ENCODE measurements at regions not wholly inside any gene's neighbourhood (a gene's known extent, or its start where the extent isn't known, plus 50 kb on each side); places are given as distances from the start of the nearest gene placed in this dataset.

DNA sequence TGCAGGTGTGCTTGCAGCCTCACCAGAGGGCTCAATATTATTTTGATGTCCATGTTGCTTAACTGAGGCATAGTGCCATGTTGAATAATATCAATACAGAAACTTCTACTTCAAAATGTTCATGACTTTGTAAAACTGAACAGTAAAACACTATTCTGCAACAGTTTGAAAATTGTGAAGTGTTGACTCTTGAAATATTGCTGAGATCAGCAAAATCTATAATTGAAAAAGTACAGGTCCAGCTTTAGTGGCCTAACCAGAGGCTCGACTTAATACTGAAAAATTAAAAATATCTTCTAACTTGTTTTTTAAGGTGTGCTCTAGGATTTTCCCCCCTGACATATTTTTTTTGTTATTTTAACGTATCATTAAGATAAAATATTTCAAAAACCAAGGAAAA lies 1460.7 kb downstream of the EFNB2 start:
- TF ChIP-seq, protein P1, sequence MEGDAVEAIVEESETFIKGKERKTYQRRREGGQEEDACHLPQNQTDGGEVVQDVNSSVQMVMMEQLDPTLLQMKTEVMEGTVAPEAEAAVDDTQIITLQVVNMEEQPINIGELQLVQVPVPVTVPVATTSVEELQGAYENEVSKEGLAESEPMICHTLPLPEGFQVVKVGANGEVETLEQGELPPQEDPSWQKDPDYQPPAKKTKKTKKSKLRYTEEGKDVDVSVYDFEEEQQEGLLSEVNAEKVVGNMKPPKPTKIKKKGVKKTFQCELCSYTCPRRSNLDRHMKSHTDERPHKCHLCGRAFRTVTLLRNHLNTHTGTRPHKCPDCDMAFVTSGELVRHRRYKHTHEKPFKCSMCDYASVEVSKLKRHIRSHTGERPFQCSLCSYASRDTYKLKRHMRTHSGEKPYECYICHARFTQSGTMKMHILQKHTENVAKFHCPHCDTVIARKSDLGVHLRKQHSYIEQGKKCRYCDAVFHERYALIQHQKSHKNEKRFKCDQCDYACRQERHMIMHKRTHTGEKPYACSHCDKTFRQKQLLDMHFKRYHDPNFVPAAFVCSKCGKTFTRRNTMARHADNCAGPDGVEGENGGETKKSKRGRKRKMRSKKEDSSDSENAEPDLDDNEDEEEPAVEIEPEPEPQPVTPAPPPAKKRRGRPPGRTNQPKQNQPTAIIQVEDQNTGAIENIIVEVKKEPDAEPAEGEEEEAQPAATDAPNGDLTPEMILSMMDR (IDR thresholded peaks at IDR 0.05) = no peak
- TF ChIP-seq POLR2A (IDR thresholded peaks at IDR 0.05) = no peak
- intact Hi-C loops (cut with DNase I) = no loop called here
- no peak overlapping the region for H3K27ac ChIP-seq
- no peak for DNase-seq
- H3K9me3 ChIP-seq (replicated peaks in 1 of 3) = no peaks in the 10 kb centered on the region
- no peaks in the 10 kb centered on the region for H3K4me1 ChIP-seq (replicated peaks in 1 of 2)
- no peaks in the 10 kb centered on the region for H3K27me3 ChIP-seq
- H3K36me3 ChIP-seq (replicated peaks in 1 of 2) = no peaks in the 10 kb centered on the region
- WGBS, 4 donors = 81 to 88% (median 85%) methylated on average over 2 of the region's 2 CpGs
- no peak overlapping the region for H3K4me3 ChIP-seq

DNA sequence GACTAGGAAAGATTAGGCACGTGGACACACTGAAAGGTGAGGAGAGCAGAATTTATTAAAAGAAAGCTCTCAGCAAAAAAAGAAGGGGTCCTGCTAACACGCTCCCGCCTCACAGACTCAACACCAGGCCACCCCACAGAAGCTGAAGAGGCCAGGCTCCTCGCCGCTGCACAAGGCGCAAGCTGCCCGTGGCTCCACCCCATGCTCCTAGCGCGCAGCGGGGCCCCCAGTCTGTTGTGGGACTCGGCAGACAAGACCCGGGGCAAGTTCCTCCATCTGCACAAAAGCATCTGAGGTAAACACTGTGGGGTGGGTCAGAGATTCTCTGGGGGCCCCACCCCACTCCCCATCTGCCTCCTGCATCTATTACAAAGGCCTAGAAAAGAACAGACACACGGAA lies 1462.4 kb downstream of the EFNB2 start:
- Histone ChIP-seq H3K27ac (no peak overlapping the region), H3K4me3 (no peak overlapping the region), H3K4me1 (replicated peaks in 1 of 2) (no peaks in the 10 kb centered on the region), H3K36me3 (replicated peaks in 1 of 2) (no peaks in the 10 kb centered on the region), H3K27me3 (no peaks in the 10 kb centered on the region), H3K9me3 (replicated peaks in 1 of 3) (no peaks in the 10 kb centered on the region)
- no peak for DNase-seq
- intact Hi-C loops (cut with DNase I) = no loop called here
- no peak for TF ChIP-seq POLR2A (IDR thresholded peaks at IDR 0.05)
- TF ChIP-seq, protein P1 (IDR thresholded peaks at IDR 0.05) = no peak
- 94 to 97% (median 95%) methylated on average over 7 to 13 of the region's 13 CpGs for WGBS, 4 donors

DNA sequence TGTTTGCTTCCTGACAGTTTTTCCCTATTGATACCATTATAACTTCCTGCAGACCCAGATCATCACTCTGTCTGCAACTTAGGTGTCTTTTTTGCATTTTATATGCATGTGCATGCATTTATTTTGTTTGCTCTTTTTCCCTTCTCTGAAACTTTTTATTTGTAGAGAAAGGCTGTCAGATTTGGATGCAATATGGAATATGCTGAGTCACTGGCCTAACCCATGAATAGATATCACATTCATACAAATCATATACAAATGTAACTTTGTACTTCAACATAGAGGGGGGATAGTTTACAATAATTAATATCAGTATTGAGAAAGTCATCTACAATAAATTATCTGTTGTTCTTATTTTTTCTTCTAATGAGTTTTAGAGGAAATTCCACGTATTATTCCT lies 1465.0 kb downstream of the EFNB2 start:
- 84 to 93% (median 87%) methylated on average over 1 of the region's 1 CpG for WGBS, 4 donors
- H3K9me3 ChIP-seq (replicated peaks in 1 of 3) = no peaks in the 10 kb centered on the region
- H3K27me3 ChIP-seq = no peaks in the 10 kb centered on the region
- no peak for TF ChIP-seq POLR2A (IDR thresholded peaks at IDR 0.05)
- TF ChIP-seq, protein P1 (IDR thresholded peaks at IDR 0.05) = no peak
- DNase-seq = no peak
- H3K36me3 ChIP-seq (replicated peaks in 1 of 2) = no peaks in the 10 kb centered on the region
- no peak overlapping the region for H3K27ac ChIP-seq
- no peaks in the 10 kb centered on the region for H3K4me1 ChIP-seq (replicated peaks in 1 of 2)
- intact Hi-C loops (cut with DNase I) = no loop called here
- H3K4me3 ChIP-seq = no peak overlapping the region

DNA sequence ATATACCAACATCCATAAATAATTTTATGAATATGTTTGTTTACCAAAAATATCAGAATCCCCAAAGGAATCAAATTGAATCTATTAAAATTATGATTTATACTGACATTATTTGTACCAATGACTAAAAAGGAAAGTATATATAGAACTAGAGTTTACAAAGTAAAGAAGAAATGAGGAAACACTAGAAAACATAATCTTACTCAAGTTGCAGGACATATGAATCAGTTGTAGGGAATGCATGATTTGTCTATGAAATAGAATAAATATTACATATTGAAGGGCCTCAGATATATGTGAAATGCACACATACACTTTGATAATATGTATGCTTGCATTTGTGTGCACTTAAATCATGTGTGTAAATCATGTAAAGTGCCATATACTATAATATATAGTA lies 1466.4 kb downstream of the EFNB2 start:
- intact Hi-C loops (cut with DNase I) = no loop called here
- H3K4me1 ChIP-seq (replicated peaks in 1 of 2) = no peaks in the 10 kb centered on the region
- no peak for TF ChIP-seq POLR2A (IDR thresholded peaks at IDR 0.05)
- TF ChIP-seq, protein P1 (IDR thresholded peaks at IDR 0.05) = no peak
- no peak overlapping the region for H3K4me3 ChIP-seq
- H3K27me3 ChIP-seq = no peaks in the 10 kb centered on the region
- H3K36me3 ChIP-seq (replicated peaks in 1 of 2) = no peaks in the 10 kb centered on the region
- no peak overlapping the region for H3K27ac ChIP-seq
- no peak for DNase-seq
- H3K9me3 ChIP-seq (replicated peaks in 1 of 3) = peaks cover 0 to 2% (median 0%) of the 10 kb centered on the region in 3 donors
